Lower leg skin (tissue), 3 donors: ENCODE measurements at regions not wholly inside any gene's neighbourhood (a gene's known extent, or its start where the extent isn't known, plus 50 kb on each side); places are given as distances from the start of the nearest gene placed in this dataset.

Source experiments
- CTCF ChIP-seq, 3 donors: fragments of 450-650 bp; IDR thresholded peaks; one replicate each; pipeline ENCODE4 v1.5.1; 2016; ENCODE audit warnings: antibody characterized with exemption in 3 of 3, mild to moderate bottlenecking in 3 of 3, moderate library complexity in 2 of 3
- POLR2A ChIP-seq, 2 donors: fragments of 450-650 bp; IDR thresholded peaks; one replicate each; pipeline ENCODE4 v1.6.1; 2016 to 2017; ENCODE audit warnings: antibody characterized with exemption in 2 of 2, mild to moderate bottlenecking in 1 of 2, moderate library complexity in 1 of 2

- TF ChIP-seq POLR2A (IDR thresholded peaks at IDR 0.05) (no peak), CTCF (IDR thresholded peaks at IDR 0.05) (no peak)
Observed at GRCh38 chr1:115458426-115459114, 120.5 kb upstream of the NGF start.
